Trophoblast cell (in vitro differentiated cells and primary cell): ENCODE measurements at regions not wholly inside any gene's neighbourhood (a gene's known extent, or its start where the extent isn't known, plus 50 kb on each side); places are given as distances from the start of the nearest gene placed in this dataset.
A peak's percentile ranks its signal among the peaks of the same experiment; 100 is the strongest.

Experiments
- DNase-seq, 2 donors: peaks; one replicate each; pipeline ENCODE4 v3.0.0-alpha.2; 2016
- H2AFZ ChIP-seq: 2 replicates; pipeline ENCODE4 v1.6.1; 2013; ENCODE audit warnings: low read length, moderate library complexity, mild to moderate bottlenecking; ENCODE audit not compliant: insufficient read depth, poor library complexity
- H2AK5ac ChIP-seq: 2 replicates; pipeline ENCODE4 v1.6.1; 2013; ENCODE audit warnings: mild to moderate bottlenecking, low read length
- H2BK120ac ChIP-seq: 2 replicates; pipeline ENCODE4 v1.6.1; 2013; ENCODE audit warnings: low read length, mild to moderate bottlenecking, moderate library complexity; ENCODE audit not compliant: insufficient read depth, poor library complexity
- H2BK12ac ChIP-seq: 2 replicates; pipeline ENCODE4 v1.6.1; 2013; ENCODE audit warnings: mild to moderate bottlenecking, low read length, moderate library complexity
- H2BK5ac ChIP-seq: 2 replicates; pipeline ENCODE4 v1.6.1; 2013; ENCODE audit warnings: low read length, low read depth, moderate library complexity, mild to moderate bottlenecking; ENCODE audit not compliant: poor library complexity
- H3K14ac ChIP-seq: 2 replicates; pipeline ENCODE4 v1.6.1; 2013; ENCODE audit warnings: mild to moderate bottlenecking, low read length
- H3K18ac ChIP-seq: 2 replicates; pipeline ENCODE4 v1.6.1; 2013; ENCODE audit warnings: mild to moderate bottlenecking, low read length
- H3K23ac ChIP-seq: 2 replicates; pipeline ENCODE4 v1.6.1; 2013; ENCODE audit warnings: low read length
- H3K27ac ChIP-seq: 2 replicates; pipeline ENCODE4 v1.5.1; 2013; ENCODE audit warnings: low read depth, mild to moderate bottlenecking, inconsistent platforms, low read length, moderate library complexity
- H3K27me3 ChIP-seq: 2 replicates; pipeline ENCODE4 v1.6.1; 2013; ENCODE audit warnings: inconsistent platforms, mild to moderate bottlenecking, low read length, moderate library complexity; ENCODE audit not compliant: insufficient read depth
- H3K36me3 ChIP-seq, 2 experiments: 1 replicate in 1 of 2; 2 replicates in 1 of 2; pipeline ENCODE4 v1.6.1; 2013; ENCODE audit warnings: low read length in 2 of 2, mild to moderate bottlenecking in 2 of 2, moderate library complexity in 1 of 2; ENCODE audit not compliant: insufficient read depth in 2 of 2, control insufficient read depth in 1 of 2
- H3K4ac ChIP-seq: 2 replicates; pipeline ENCODE4 v1.6.1; 2013; ENCODE audit warnings: low read depth, mild to moderate bottlenecking, low read length, moderate library complexity
- H3K4me1 ChIP-seq, 2 experiments: 1 replicate in 1 of 2; 2 replicates in 1 of 2; pipeline ENCODE4 v1.6.1; 2013; ENCODE audit warnings: low read length in 2 of 2, mild to moderate bottlenecking in 2 of 2, moderate library complexity in 1 of 2; ENCODE audit not compliant: insufficient read depth in 2 of 2, control insufficient read depth in 1 of 2
- H3K4me2 ChIP-seq: 2 replicates; pipeline ENCODE4 v1.6.1; 2013; ENCODE audit warnings: inconsistent platforms, mild to moderate bottlenecking, low read length, moderate library complexity
- H3K4me3 ChIP-seq: 2 replicates; pipeline ENCODE4 v1.5.1; 2013; ENCODE audit warnings: mild to moderate bottlenecking, low read depth, low read length, inconsistent platforms
- H3K79me1 ChIP-seq: one replicate; pipeline ENCODE4 v1.6.1; 2013; ENCODE audit warnings: low read length
- H3K79me2 ChIP-seq: 2 replicates; pipeline ENCODE4 v1.6.1; 2013; ENCODE audit warnings: low read length, mild to moderate bottlenecking; ENCODE audit not compliant: control insufficient read depth, insufficient read depth, poor library complexity
- H3K9ac ChIP-seq: 2 replicates; pipeline ENCODE4 v1.6.1; 2013; ENCODE audit warnings: mild to moderate bottlenecking, low read length
- H3K9me3 ChIP-seq: 2 replicates; pipeline ENCODE4 v1.6.1; 2013; ENCODE audit warnings: low read depth, mild to moderate bottlenecking, control low read depth, inconsistent platforms, low read length; ENCODE audit not compliant: insufficient read depth
- H4K12ac ChIP-seq: 2 replicates; pipeline ENCODE4 v1.6.1; 2013; ENCODE audit warnings: low read depth, mild to moderate bottlenecking, low read length, moderate library complexity
- H4K8ac ChIP-seq: 2 replicates; pipeline ENCODE4 v1.6.1; 2013; ENCODE audit warnings: low read depth, mild to moderate bottlenecking, low read length, moderate library complexity
- H4K91ac ChIP-seq: one replicate; pipeline ENCODE4 v1.6.1; 2013; ENCODE audit warnings: low read depth, mild to moderate bottlenecking, low read length, moderate library complexity
- WGBS: extraction: QIAGEN DNeasy Blood & Tissue Kit; methylation state at CpG from one replicate; pipeline ENCODE4 v1.1.7; 2013; ENCODE audit warnings: missing lambda C conversion rate; ENCODE audit not compliant: insufficient read length, insufficient coverage; ENCODE audit errors: extremely low coverage; 5-methylcytosine and 5-hydroxymethylcytosine counted together

DNA sequence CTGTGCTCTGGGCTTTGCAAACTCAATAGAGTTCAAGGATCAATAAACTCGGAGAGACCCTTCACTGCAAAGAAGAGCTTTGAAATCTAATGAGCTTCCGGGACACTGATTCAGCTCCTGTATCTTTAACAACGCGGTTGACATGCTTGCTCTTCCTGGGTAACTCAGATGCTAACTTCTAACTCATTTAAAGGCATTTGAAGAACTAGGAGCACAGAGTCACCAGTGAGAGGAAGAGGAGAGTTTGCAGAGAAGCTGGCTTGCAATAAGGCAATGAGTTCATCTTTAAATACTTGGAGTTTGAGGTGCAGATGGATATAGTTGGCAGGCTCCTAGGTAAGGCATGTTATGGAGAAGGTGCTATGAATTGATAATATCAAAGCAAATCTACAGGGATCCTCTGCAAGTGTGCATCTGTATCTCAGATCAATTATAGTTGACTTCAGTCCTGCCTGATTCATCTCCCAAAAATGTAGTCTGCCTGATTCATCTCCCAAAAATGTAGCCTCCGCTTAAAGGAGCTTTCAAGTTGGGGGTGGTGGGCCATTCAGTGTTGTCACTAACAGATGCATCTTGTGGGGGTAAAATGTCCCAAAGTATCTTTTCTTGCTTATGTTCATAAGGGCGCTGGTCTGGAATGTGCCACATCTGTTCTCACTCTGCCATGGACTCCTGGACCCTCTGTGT lies 182.5 kb upstream of the PRSS58 start:
- Histone ChIP-seq H2BK12ac (no peak overlapping the region), H3K36me3 (no peaks in the 10 kb centered on the region), H3K23ac (no peak overlapping the region), H3K4me2 (peak overlapping the region; percentile 14), H3K4ac (no peak overlapping the region), H2BK120ac (no peak overlapping the region), H3K4me1 (peaks cover 5 to 23% of the 10 kb centered on the region in 2 experiments), H3K27ac (peak overlapping the region; percentile 41), H3K4me3 (no peak overlapping the region), H3K79me1 (peaks cover 9% of the 10 kb centered on the region), H3K9me3 (no peaks in the 10 kb centered on the region), H4K12ac (no peak overlapping the region), H2AK5ac (no peak overlapping the region), H2AFZ (no peak overlapping the region), H3K79me2 (no peaks in the 10 kb centered on the region), H2BK5ac (no peak overlapping the region), H4K8ac (no peak overlapping the region), H3K9ac (no peak overlapping the region), H4K91ac (peak overlapping the region; percentile 9), H3K18ac (no peak overlapping the region), H3K27me3 (no peaks in the 10 kb centered on the region), H3K14ac (no peak overlapping the region)
- no CpG with 5 or more reads among the region's 6 CpGs for WGBS
- peak; percentile 36 to 61 for DNase-seq

DNA sequence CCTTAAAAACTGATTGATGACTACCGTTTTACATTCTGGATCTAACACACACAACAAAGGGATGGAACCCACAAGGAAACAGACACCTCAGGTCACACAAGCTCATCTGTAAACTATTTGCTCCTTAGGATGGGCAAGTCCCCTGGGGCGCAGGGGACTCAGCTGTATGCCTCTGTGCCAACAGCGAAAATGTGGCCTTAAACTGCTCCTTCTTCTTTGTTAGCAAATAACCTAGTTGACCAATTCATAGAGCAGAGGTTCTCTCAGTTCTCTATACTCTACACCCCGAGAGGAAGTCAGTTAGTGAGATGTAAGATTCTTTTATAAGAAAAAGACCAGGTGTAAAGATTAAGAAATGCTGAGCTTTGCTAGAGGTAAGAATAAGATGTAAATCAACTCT lies 181.9 kb upstream of the PRSS58 start:
- Histone ChIP-seq H3K79me1 (peaks cover 9% of the 10 kb centered on the region), H2BK5ac (no peak overlapping the region), H3K23ac (no peak overlapping the region), H2BK12ac (peak overlapping the region; percentile 88), H3K27me3 (no peaks in the 10 kb centered on the region), H3K4ac (no peak overlapping the region), H2AFZ (no peak overlapping the region), H3K4me2 (no peak overlapping the region), H3K79me2 (no peaks in the 10 kb centered on the region), H3K18ac (no peak overlapping the region), H4K12ac (no peak overlapping the region), H3K4me1 (peaks cover 5 to 23% of the 10 kb centered on the region in 2 experiments), H2BK120ac (peak overlapping the region; percentile 88), H4K91ac (peak overlapping the region; percentile 63), H4K8ac (no peak overlapping the region), H3K9ac (no peak overlapping the region), H3K27ac (no peak overlapping the region), H3K4me3 (no peak overlapping the region), H3K36me3 (no peaks in the 10 kb centered on the region), H2AK5ac (peak overlapping the region; percentile 30), H3K9me3 (no peaks in the 10 kb centered on the region), H3K14ac (peak overlapping the region; percentile 60)
- DNase-seq, result no peak
- WGBS, result no CpG with 5 or more reads among the region's 4 CpGs

DNA sequence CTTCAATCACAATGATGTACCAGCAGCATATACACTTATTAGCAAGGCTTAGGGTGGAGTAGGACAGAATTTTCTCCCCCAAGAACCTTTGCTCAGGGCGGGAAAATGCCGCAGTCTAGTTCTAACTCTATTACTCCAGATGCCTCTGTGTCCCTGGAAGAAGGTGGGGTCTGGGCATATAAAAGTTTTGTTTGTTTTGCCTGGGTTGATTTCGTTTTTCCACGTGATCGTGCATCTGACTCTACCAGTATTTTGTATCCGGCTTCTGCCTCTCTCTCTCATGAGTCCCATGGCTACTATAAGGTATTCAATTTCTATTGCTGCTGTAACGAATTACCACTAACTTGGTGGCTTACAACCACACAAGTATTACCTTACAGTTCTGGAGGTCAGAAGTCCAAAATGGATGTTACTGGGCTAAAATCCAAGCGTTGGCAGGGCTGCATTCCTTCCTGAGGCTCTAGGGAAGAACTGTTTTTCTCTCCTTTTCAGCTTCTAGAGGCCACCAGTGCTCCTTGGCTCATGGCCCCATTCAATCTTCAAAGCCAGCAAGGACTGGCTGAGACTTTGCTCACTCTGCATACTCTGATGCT lies 181.2 kb upstream of the PRSS58 start:
- Histone ChIP-seq H4K91ac (peak overlapping the region; percentile 30), H3K36me3 (no peaks in the 10 kb centered on the region), H3K18ac (no peak overlapping the region), H3K14ac (no peak overlapping the region), H2BK12ac (peak overlapping the region; percentile 68), H3K79me1 (peaks cover 9% of the 10 kb centered on the region), H3K4me3 (no peak overlapping the region), H3K9me3 (no peaks in the 10 kb centered on the region), H2BK120ac (peak overlapping the region; percentile 88), H4K12ac (no peak overlapping the region), H3K4ac (no peak overlapping the region), H3K4me1 (peaks cover 5 to 23% of the 10 kb centered on the region in 2 experiments), H3K4me2 (no peak overlapping the region), H2AK5ac (peak overlapping the region; percentile 39), H3K27ac (no peak overlapping the region), H2AFZ (no peak overlapping the region), H3K9ac (no peak overlapping the region), H3K27me3 (no peaks in the 10 kb centered on the region), H4K8ac (no peak overlapping the region), H3K79me2 (no peaks in the 10 kb centered on the region), H3K23ac (no peak overlapping the region), H2BK5ac (no peak overlapping the region)
- no CpG with 5 or more reads among the region's 8 CpGs for WGBS
- no peak for DNase-seq

DNA sequence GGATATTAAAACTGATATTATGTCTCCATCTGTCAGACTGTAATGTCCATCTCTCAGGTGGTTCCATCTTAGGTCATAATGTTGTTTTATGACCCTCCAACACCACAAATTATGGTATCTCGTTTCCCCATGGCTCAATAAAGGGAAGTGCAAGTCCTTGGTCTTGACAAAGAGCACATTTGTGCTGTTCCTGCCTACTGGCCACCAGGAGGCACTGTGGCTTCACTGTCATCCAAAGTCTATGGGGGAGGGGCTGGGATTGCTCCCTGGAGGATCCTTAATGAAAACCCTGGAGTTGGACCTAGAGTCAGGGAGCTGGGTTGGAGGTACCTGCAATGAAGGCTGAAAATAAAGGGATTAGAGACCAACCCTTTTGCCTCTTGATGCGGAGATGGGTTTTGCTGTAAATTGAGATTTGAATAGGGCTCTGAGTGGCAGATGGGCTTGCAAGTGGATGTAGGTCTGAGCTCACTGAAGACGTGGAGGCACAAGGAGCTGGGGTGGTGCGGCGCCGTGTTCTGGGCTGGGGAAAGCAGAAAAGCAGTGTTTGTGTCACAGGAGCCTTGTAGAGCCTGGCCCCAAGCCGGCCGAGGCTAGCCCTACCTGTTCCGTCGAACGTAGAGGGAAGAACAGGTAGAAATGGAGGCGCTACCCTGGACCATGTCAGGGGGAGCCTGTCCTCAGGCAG lies 180.5 kb upstream of the PRSS58 start:
- Histone ChIP-seq H3K4me3 (no peak overlapping the region), H2AFZ (no peak overlapping the region), H3K79me1 (peaks cover 9% of the 10 kb centered on the region), H3K9ac (no peak overlapping the region), H2BK12ac (peak overlapping the region; percentile 8), H3K9me3 (no peaks in the 10 kb centered on the region), H3K4me2 (no peak overlapping the region), H3K79me2 (no peaks in the 10 kb centered on the region), H3K23ac (no peak overlapping the region), H2BK5ac (no peak overlapping the region), H3K4ac (no peak overlapping the region), H3K27me3 (no peaks in the 10 kb centered on the region), H2AK5ac (no peak overlapping the region), H3K36me3 (no peaks in the 10 kb centered on the region), H4K91ac (peak overlapping the region; percentile 30), H3K14ac (no peak overlapping the region), H2BK120ac (peak overlapping the region; percentile 7), H4K12ac (no peak overlapping the region), H3K27ac (no peak overlapping the region), H4K8ac (no peak overlapping the region), H3K18ac (no peak overlapping the region), H3K4me1 (peaks cover 5 to 21% of the 10 kb centered on the region in 2 experiments)
- WGBS, result no CpG with 5 or more reads among the region's 12 CpGs
- DNase-seq, result peak; percentile 33 to 68
